Testis (tissue), 2 donors: ENCODE measurements at regions not wholly inside any gene's neighbourhood (a gene's known extent, or its start where the extent isn't known, plus 50 kb on each side); places are given as distances from the start of the nearest gene placed in this dataset.

ENCODE experiments used
- CTCF ChIP-seq, 3 experiments: fragments of 450-650 bp in 2 of 3; fragments of 200-600 bp in 1 of 3; sonication (generic) in 1 of 3; IDR thresholded peaks; one replicate each; pipeline ENCODE4 v1.5.1; 2016 to 2019; ENCODE audit warnings: antibody characterized with exemption in 3 of 3, mild to moderate bottlenecking in 2 of 3, moderate library complexity in 1 of 3
- POLR2A ChIP-seq: fragments of 450-650 bp; IDR thresholded peaks from one replicate; pipeline ENCODE4 v1.6.1; 2017; ENCODE audit warnings: antibody characterized with exemption, mild to moderate bottlenecking, moderate library complexity

- TF ChIP-seq POLR2A (no peak), CTCF (IDR thresholded peaks at IDR 0.05) (no peak)
Measured at GRCh38 chr20:11727708-11728107, 190.0 kb upstream of the BTBD3 start.
